GM19452 (cell line): ENCODE measurements at regions not wholly inside any gene's neighbourhood (a gene's known extent, or its start where the extent isn't known, plus 50 kb on each side); places are given as distances from the start of the nearest gene placed in this dataset.
"Not testable (repeated sequence)": the region's sequence is repeated elsewhere in the genome, so short reads cannot be mapped to it uniquely, and the experiment has no call there.

ENCODE experiments used
- ATAC-seq: cut with Tn5 transposase; IDR thresholded peaks from one replicate; pipeline ENCODE4 v1.9.1; 2021; ENCODE audit not compliant: unreplicated experiment

GRCh38 chr12:25341877-25342276 is 91.1 kb upstream of the KRAS start:
- not testable (repeated sequence) for ATAC-seq

- ATAC-seq: no peak
Measured at GRCh38 chr12:25337916-25338315, 87.2 kb upstream of the KRAS start.

GRCh38 chr12:25332143-25332542 is 81.4 kb upstream of the KRAS start:
- peak; percentile 69 for ATAC-seq

- no peak for ATAC-seq
Measured at GRCh38 chr12:25328072-25328712, 77.5 kb upstream of the KRAS start.

- ATAC-seq: no peak
Measured at GRCh38 chr12:25327321-25327720, 76.6 kb upstream of the KRAS start.

- ATAC-seq: no peak
Measured at GRCh38 chr12:25326326-25326725, 75.6 kb upstream of the KRAS start.

GRCh38 chr12:25324861-25325260 is 74.1 kb upstream of the KRAS start:
- ATAC-seq: no peak

GRCh38 chr12:25323581-25323982 is 72.9 kb upstream of the KRAS start:
- ATAC-seq: no peak

GRCh38 chr12:25322918-25323531 is 72.3 kb upstream of the KRAS start:
- no peak for ATAC-seq

- no peak for ATAC-seq
Measured at GRCh38 chr12:25322351-25322750, 71.6 kb upstream of the KRAS start.

GRCh38 chr12:25321772-25322171 is 71.0 kb upstream of the KRAS start:
- no peak for ATAC-seq

GRCh38 chr12:25320123-25321006 is 69.6 kb upstream of the KRAS start:
- peak; percentile 57 for ATAC-seq

- no peak for ATAC-seq
Measured at GRCh38 chr12:25319233-25319984, 68.7 kb upstream of the KRAS start.

GRCh38 chr12:25317553-25317952 is 66.8 kb upstream of the KRAS start:
- no peak for ATAC-seq

GRCh38 chr12:25315388-25315787 is 64.7 kb upstream of the KRAS start:
- no peak for ATAC-seq

- ATAC-seq: not testable (repeated sequence)
Measured at GRCh38 chr12:25313266-25313990, 62.7 kb upstream of the KRAS start.

GRCh38 chr12:25311506-25311905 is 60.8 kb upstream of the KRAS start:
- ATAC-seq: no peak

- not testable (repeated sequence) for ATAC-seq
Measured at GRCh38 chr12:25310071-25310470, 59.3 kb upstream of the KRAS start.

GRCh38 chr12:25308756-25309155 is 58.0 kb upstream of the KRAS start:
- no peak for ATAC-seq

GRCh38 chr12:25307818-25308217 is 57.1 kb upstream of the KRAS start:
- no peak for ATAC-seq

GRCh38 chr12:25301798-25302197 is 51.1 kb upstream of the KRAS start:
- no peak for ATAC-seq
